Mesenchymal stem cell (in vitro differentiated cells and primary cell): ENCODE measurements at regions not wholly inside any gene's neighbourhood (a gene's known extent, or its start where the extent isn't known, plus 50 kb on each side); places are given as distances from the start of the nearest gene placed in this dataset.
A peak's percentile ranks its signal among the peaks of the same experiment; 100 is the strongest.

Source experiments
- DNase-seq: peaks from one replicate; pipeline ENCODE4 v3.0.0-alpha.2; 2013
- H2AFZ ChIP-seq: one replicate; pipeline ENCODE4 v1.6.1; 2013; ENCODE audit warnings: low read depth, mild to moderate bottlenecking, control low read depth, inconsistent platforms, low read length, moderate library complexity
- H2AK5ac ChIP-seq: 2 replicates; pipeline ENCODE4 v1.6.1; 2013; ENCODE audit warnings: low read length, moderate library complexity, mild to moderate bottlenecking, inconsistent platforms; ENCODE audit not compliant: severe bottlenecking
- H2BK120ac ChIP-seq: one replicate; pipeline ENCODE4 v1.6.1; 2013; ENCODE audit warnings: low read depth, mild to moderate bottlenecking, inconsistent platforms, low read length, moderate library complexity
- H2BK12ac ChIP-seq, 2 experiments: one replicate each; pipeline ENCODE4 v1.6.1; 2013; ENCODE audit warnings: inconsistent platforms in 2 of 2, low read length in 2 of 2, mild to moderate bottlenecking in 2 of 2, moderate library complexity in 2 of 2, control low read depth in 1 of 2
- H2BK15ac ChIP-seq: one replicate; pipeline ENCODE4 v1.6.1; 2013; ENCODE audit warnings: mild to moderate bottlenecking, low read depth, inconsistent platforms; ENCODE audit not compliant: poor library complexity, severe bottlenecking
- H2BK5ac ChIP-seq: 2 replicates; pipeline ENCODE4 v1.6.1; 2013; ENCODE audit warnings: low read depth, mild to moderate bottlenecking, low read length, control low read depth, inconsistent platforms; ENCODE audit not compliant: poor library complexity, severe bottlenecking
- H3K14ac ChIP-seq, 2 experiments: one replicate each; pipeline ENCODE4 v1.6.1; 2013; ENCODE audit warnings: inconsistent platforms in 2 of 2, low read length in 2 of 2, control low read depth in 1 of 2, mild to moderate bottlenecking in 1 of 2, moderate library complexity in 1 of 2
- H3K18ac ChIP-seq, 2 experiments: one replicate each; pipeline ENCODE4 v1.6.1; 2013; ENCODE audit warnings: inconsistent platforms in 2 of 2, low read length in 2 of 2, control low read depth in 1 of 2, low read depth in 1 of 2, mild to moderate bottlenecking in 1 of 2
- H3K23ac ChIP-seq, 2 experiments: one replicate each; pipeline ENCODE4 v1.6.1; 2013; ENCODE audit warnings: inconsistent platforms in 2 of 2, low read length in 2 of 2, mild to moderate bottlenecking in 2 of 2, moderate library complexity in 2 of 2, control low read depth in 1 of 2
- H3K27ac ChIP-seq: 2 replicates; pipeline ENCODE4 v1.5.1; 2013; ENCODE audit warnings: mild to moderate bottlenecking, moderate library complexity, low read length, control low read depth, inconsistent platforms; ENCODE audit not compliant: poor library complexity, severe bottlenecking
- H3K27me3 ChIP-seq, 2 experiments: 2 replicates each; pipeline versions ENCODE4 v1.6.1 to v1.7.0; 2013; ENCODE audit warnings: low read length in 2 of 2, mild to moderate bottlenecking in 2 of 2, moderate library complexity in 2 of 2, control low read depth in 1 of 2, inconsistent platforms in 1 of 2; ENCODE audit not compliant: control insufficient read depth in 1 of 2, insufficient read depth in 1 of 2
- H3K36me3 ChIP-seq, 2 experiments: 2 replicates each; pipeline versions ENCODE4 v1.6.1 to v1.7.0; 2013; ENCODE audit warnings: low read length in 2 of 2, control low read depth in 1 of 2, inconsistent platforms in 1 of 2, low read depth in 1 of 2, mild to moderate bottlenecking in 1 of 2; ENCODE audit not compliant: insufficient read depth in 2 of 2, control insufficient read depth in 1 of 2
- H3K4ac ChIP-seq, 2 experiments: one replicate each; pipeline ENCODE4 v1.6.1; 2013; ENCODE audit warnings: inconsistent platforms in 2 of 2, low read length in 2 of 2, mild to moderate bottlenecking in 2 of 2, moderate library complexity in 2 of 2, control low read depth in 1 of 2, low read depth in 1 of 2
- H3K4me1 ChIP-seq: 2 replicates; pipeline ENCODE4 v1.6.1; 2013; ENCODE audit warnings: low read depth, low read length, control low read depth; ENCODE audit not compliant: control insufficient read depth, insufficient read depth
- H3K4me2 ChIP-seq: 2 replicates; pipeline ENCODE4 v1.6.1; 2013; ENCODE audit warnings: low read length, mild to moderate bottlenecking, inconsistent platforms; ENCODE audit not compliant: poor library complexity, severe bottlenecking
- H3K4me3 ChIP-seq, 2 experiments: 2 replicates each; pipeline versions ENCODE4 v1.5.1 to v1.7.0; 2013; ENCODE audit warnings: low read length in 2 of 2, mild to moderate bottlenecking in 2 of 2, control low read depth in 1 of 2, low read depth in 1 of 2; ENCODE audit not compliant: insufficient read depth in 1 of 2
- H3K79me1 ChIP-seq: replicated peaks from 2 replicates; pipeline ENCODE4 v1.6.1; 2013; ENCODE audit warnings: mild to moderate bottlenecking, control low read depth, low read length, inconsistent platforms; ENCODE audit not compliant: poor library complexity, severe bottlenecking
- H3K9ac ChIP-seq: 2 replicates; pipeline ENCODE4 v1.7.0; 2013; ENCODE audit warnings: mild to moderate bottlenecking, low read length, moderate library complexity
- H3K9me3 ChIP-seq: 2 replicates; pipeline ENCODE4 v1.7.0; 2013; ENCODE audit warnings: mild to moderate bottlenecking, low read length; ENCODE audit not compliant: control insufficient read depth
- H4K8ac ChIP-seq: one replicate; pipeline ENCODE4 v1.6.1; 2013; ENCODE audit warnings: inconsistent platforms, mild to moderate bottlenecking, low read length, moderate library complexity
- H4K91ac ChIP-seq: one replicate; pipeline ENCODE4 v1.6.1; 2013; ENCODE audit warnings: mild to moderate bottlenecking, low read length, inconsistent platforms
- WGBS: methylation state at CpG from one replicate; pipeline ENCODE4 v1.1.7; 2013; ENCODE audit warnings: mixed read lengths; 5-methylcytosine and 5-hydroxymethylcytosine counted together

DNA sequence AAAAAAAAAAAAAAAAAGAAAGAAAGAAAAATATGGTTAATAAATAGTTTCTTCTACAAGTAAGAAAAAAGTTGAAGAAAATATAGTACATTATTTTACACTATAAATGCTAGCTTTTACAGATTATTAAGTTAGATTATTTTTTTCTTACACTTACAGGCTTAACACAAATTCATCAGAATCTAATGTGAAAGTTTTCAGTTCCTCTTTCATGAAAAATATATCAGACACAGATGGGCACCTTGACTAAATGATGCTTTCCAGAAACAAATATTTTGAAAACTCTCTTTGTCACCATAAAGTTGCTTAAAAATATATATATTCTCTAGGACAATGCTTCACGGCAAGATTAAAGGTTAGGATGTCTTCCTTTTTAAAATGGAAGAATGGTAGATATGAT is 321.8 kb upstream of the HSF2 start:
- H4K8ac ChIP-seq: no peak overlapping the region

DNA sequence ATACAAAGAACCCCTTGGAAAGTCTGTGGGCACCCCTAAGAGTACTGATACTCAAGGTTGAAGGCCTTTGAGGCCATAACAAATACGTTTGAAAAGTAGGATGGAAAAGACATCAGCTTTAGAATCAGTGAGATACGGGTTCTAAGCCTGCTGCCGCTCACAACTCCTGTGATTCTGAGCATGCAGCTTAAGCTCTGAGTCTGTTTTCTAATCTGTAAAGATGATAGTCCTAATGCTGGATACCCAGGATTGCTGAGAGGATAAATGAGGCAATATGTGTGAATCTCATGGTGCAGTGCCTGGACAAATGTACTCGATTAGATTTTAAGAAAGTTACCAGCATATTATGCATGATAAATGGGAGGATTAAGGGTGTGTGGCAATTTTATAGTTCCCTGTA is 321.0 kb upstream of the HSF2 start:
- H2AK5ac ChIP-seq: no peak overlapping the region
- no peaks in the 10 kb centered on the region for H3K36me3 ChIP-seq
- 89% methylated on average over 4 of the region's 4 CpGs for whole genome bisulfite sequencing
- no peak overlapping the region for H2BK15ac ChIP-seq
- no peaks in the 10 kb centered on the region for H3K4me1 ChIP-seq
- no peak overlapping the region for H3K4ac ChIP-seq
- no peak overlapping the region for H3K18ac ChIP-seq
- no peak overlapping the region for H3K9ac ChIP-seq
- no peak overlapping the region for H3K4me2 ChIP-seq
- H3K79me1 ChIP-seq: no peaks in the 10 kb centered on the region
- no peaks in the 10 kb centered on the region for H3K9me3 ChIP-seq
- H3K23ac ChIP-seq: no peak overlapping the region
- no peak overlapping the region for H2BK12ac ChIP-seq
- no peak overlapping the region for H2BK5ac ChIP-seq
- H2AFZ ChIP-seq: no peak overlapping the region
- no peak overlapping the region for H3K4me3 ChIP-seq
- no peak overlapping the region for H4K8ac ChIP-seq
- H2BK120ac ChIP-seq: no peak overlapping the region
- no peak for DNase-seq
- H4K91ac ChIP-seq: no peak overlapping the region
- H3K27ac ChIP-seq: no peak overlapping the region
- H3K27me3 ChIP-seq: no peaks in the 10 kb centered on the region
- H3K14ac ChIP-seq: no peak overlapping the region

More for the DNA sequence above, 321.8 kb upstream of the HSF2 start:
- H3K9me3 ChIP-seq: no peaks in the 10 kb centered on the region
- H2BK15ac ChIP-seq: no peak overlapping the region
- H3K9ac ChIP-seq: no peak overlapping the region
- H2BK12ac ChIP-seq: no peak overlapping the region
- H4K91ac ChIP-seq: no peak overlapping the region
- no peak overlapping the region for H3K4ac ChIP-seq
- H2AK5ac ChIP-seq: no peak overlapping the region
- H2AFZ ChIP-seq: no peak overlapping the region
- H3K14ac ChIP-seq: no peak overlapping the region
- no peaks in the 10 kb centered on the region for H3K36me3 ChIP-seq
- H3K4me2 ChIP-seq: no peak overlapping the region
- H3K23ac ChIP-seq: no peak overlapping the region
- no peaks in the 10 kb centered on the region for H3K4me1 ChIP-seq
- no peaks in the 10 kb centered on the region for H3K27me3 ChIP-seq
- no peaks in the 10 kb centered on the region for H3K79me1 ChIP-seq
- WGBS: 93% methylated on average over 1 of the region's 1 CpG
- H3K4me3 ChIP-seq: no peak overlapping the region
- H2BK5ac ChIP-seq: no peak overlapping the region
- no peak overlapping the region for H3K27ac ChIP-seq
- no peak overlapping the region for H3K18ac ChIP-seq
- H2BK120ac ChIP-seq: no peak overlapping the region
- DNase-seq: no peak

DNA sequence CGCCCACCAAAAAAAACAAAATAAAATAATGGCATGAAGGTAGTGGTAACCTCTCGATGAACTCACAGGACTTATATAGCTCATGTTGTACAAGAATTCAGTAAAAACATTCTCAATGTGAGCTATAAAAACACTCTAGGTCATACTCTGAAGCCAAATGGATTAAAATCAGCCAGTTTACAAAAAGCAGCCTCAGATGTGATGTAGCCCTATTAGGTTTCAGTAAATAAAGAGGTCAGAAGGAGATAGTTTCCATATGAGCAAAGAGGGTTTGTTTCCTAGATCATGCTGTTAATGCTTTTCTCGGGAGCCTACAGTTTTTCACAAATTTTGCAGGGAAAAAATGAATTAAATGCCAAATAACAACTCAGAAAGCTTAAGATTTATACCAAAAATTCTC is 319.5 kb upstream of the HSF2 start:
- Histone ChIP-seq H4K8ac (no peak overlapping the region), H2AFZ (no peak overlapping the region), H3K9me3 (no peaks in the 10 kb centered on the region), H4K91ac (no peak overlapping the region), H3K4me3 (no peak overlapping the region), H3K36me3 (no peaks in the 10 kb centered on the region), H3K23ac (no peak overlapping the region), H2BK5ac (no peak overlapping the region), H3K4me2 (no peak overlapping the region), H2BK12ac (no peak overlapping the region), H3K79me1 (no peaks in the 10 kb centered on the region), H3K27me3 (no peaks in the 10 kb centered on the region), H2BK15ac (no peak overlapping the region), H3K9ac (no peak overlapping the region), H3K14ac (no peak overlapping the region), H2AK5ac (no peak overlapping the region), H3K18ac (no peak overlapping the region), H3K27ac (no peak overlapping the region), H3K4ac (no peak overlapping the region), H3K4me1 (no peaks in the 10 kb centered on the region), H2BK120ac (no peak overlapping the region)
- 86% methylated on average over 1 of the region's 3 CpGs for WGBS
- DNase-seq: peak; percentile 5

DNA sequence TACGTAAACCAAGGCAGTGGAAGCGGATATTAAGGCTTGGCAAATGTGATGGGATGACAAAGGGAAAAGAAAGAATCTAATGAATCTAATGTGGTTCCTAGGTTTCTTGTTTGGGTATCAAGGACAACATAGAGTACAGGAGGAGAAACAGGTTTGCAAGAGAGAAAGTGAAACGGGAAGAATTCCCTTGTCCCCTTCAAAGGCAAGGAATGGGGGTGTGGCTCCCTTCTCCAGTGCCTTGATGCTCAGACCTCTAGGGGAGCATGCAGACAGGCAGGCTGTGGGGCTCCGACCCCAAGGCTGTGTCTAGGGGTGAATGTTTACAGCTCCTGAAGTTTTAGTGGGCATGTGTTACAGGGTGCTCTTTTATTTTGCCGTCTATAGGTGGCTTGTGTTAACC is 317.5 kb upstream of the HSF2 start:
- 89% methylated on average over 5 of the region's 5 CpGs for WGBS
- H3K27me3 ChIP-seq: no peaks in the 10 kb centered on the region
- H3K14ac ChIP-seq: no peak overlapping the region
- H3K36me3 ChIP-seq: no peaks in the 10 kb centered on the region
- H3K79me1 ChIP-seq: no peaks in the 10 kb centered on the region
- no peak overlapping the region for H3K18ac ChIP-seq
- no peak overlapping the region for H2BK120ac ChIP-seq
- H2AFZ ChIP-seq: no peak overlapping the region
- DNase-seq: peak; percentile 8
- H3K4me1 ChIP-seq: no peaks in the 10 kb centered on the region
- H2AK5ac ChIP-seq: no peak overlapping the region
- H2BK15ac ChIP-seq: no peak overlapping the region
- H2BK5ac ChIP-seq: no peak overlapping the region
- H2BK12ac ChIP-seq: no peak overlapping the region
- no peak overlapping the region for H3K23ac ChIP-seq
- H4K8ac ChIP-seq: no peak overlapping the region
- no peak overlapping the region for H3K4me2 ChIP-seq
- H3K9me3 ChIP-seq: no peaks in the 10 kb centered on the region
- no peak overlapping the region for H3K9ac ChIP-seq
- no peak overlapping the region for H3K27ac ChIP-seq
- no peak overlapping the region for H4K91ac ChIP-seq
- H3K4ac ChIP-seq: no peak overlapping the region
- H3K4me3 ChIP-seq: no peak overlapping the region
